GM10266 (cell line): ENCODE measurements at regions not wholly inside any gene's neighbourhood (a gene's known extent, or its start where the extent isn't known, plus 50 kb on each side); places are given as distances from the start of the nearest gene placed in this dataset.
A peak's percentile ranks its signal among the peaks of the same experiment; 100 is the strongest.

Experiments
- DNase-seq: peaks from one replicate; pipeline ENCODE4 v3.0.0; 2012; ENCODE audit errors: extremely low spot score
- TF ChIP-seq, protein P1 (sequence below): IDR thresholded peaks from 2 replicates; pipeline ENCODE4 v1.5.1; 2012; ENCODE audit warnings: mild to moderate bottlenecking, low read depth; ENCODE audit not compliant: control insufficient read depth, insufficient read depth; ENCODE audit errors: missing control alignments

DNA sequence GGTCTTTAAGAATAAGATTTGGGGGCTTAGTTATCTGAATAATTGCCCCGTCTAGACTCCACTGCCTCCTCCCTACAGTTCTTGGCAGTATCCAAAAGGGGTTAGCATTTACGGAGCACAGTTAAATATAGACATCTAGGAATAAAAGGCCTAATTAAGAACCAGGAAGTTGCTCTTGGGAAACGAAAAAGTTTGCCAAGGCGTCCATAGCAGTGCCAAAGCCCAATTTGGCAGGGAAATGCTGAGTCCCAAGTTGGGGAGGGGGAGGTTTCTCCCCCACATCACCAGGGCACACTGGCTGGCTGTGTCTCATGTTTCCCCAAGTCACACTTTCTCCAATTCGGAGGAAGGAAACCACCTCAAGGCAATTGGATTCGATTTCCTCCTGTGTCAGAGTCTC, 338.7 kb downstream of the FBXW7 start:
- TF ChIP-seq, protein P1, sequence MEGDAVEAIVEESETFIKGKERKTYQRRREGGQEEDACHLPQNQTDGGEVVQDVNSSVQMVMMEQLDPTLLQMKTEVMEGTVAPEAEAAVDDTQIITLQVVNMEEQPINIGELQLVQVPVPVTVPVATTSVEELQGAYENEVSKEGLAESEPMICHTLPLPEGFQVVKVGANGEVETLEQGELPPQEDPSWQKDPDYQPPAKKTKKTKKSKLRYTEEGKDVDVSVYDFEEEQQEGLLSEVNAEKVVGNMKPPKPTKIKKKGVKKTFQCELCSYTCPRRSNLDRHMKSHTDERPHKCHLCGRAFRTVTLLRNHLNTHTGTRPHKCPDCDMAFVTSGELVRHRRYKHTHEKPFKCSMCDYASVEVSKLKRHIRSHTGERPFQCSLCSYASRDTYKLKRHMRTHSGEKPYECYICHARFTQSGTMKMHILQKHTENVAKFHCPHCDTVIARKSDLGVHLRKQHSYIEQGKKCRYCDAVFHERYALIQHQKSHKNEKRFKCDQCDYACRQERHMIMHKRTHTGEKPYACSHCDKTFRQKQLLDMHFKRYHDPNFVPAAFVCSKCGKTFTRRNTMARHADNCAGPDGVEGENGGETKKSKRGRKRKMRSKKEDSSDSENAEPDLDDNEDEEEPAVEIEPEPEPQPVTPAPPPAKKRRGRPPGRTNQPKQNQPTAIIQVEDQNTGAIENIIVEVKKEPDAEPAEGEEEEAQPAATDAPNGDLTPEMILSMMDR, result no peak
- DNase-seq, result no peak

DNA sequence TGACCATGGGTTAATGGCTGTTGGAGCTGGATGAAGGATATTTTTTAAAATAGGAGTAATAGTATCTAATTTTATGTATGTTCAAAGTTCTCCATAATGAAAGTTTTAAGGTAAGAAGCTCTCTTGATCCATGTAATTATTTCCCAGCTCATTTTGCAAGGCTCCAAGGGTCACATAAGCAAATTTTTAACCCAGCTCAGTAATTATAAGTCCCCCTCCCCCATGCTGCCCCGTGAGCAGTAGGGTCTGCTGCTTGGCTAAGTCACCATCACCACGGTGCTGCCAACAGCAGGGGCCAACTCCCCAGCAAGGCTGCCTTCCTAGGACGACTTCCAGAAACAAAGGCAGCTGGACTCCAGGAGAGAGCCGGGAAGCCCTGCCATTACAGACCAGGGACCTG, 340.0 kb downstream of the FBXW7 start:
- TF ChIP-seq, protein P1, result no peak
- no peak for DNase-seq

DNA sequence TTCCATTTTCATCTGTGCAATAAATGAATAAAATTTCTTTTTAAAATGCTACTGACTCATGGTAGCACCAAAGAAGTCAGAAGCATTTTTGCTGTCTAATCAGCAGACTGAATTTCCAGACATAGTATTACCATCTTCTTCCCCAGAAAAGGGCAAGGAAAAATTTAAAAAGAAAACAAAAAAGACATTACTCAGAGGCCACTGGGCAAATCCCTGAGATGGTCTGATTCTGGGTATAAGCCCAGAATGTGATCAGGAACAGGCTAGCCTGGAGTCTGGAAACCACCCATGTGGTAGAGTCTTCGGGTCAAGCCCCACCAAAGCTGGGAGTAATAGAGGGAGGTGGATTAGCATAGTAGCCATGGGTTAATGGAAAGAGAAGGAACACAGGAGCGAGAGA, 342.8 kb downstream of the FBXW7 start:
- no peak for DNase-seq
- TF ChIP-seq, protein P1, result no peak

DNA sequence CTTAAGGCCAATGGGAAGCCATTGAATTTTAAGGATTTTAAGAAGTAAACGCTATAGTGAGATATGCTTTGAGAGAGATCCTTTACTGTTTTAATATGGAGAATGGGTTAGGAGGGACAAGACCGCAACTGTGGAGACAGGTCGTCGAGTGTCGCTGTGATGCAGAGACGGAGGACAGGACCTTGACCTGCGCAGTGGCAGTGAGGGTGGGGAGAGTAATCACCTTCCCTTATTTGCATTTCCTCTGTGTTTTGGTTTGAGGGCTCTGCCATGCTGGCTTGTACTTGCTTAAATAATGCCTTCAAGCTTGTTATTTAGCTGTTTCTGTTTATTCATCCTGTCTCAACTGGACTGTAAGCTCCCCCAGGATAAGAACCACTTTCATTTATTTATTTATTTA, 345.0 kb downstream of the FBXW7 start:
- TF ChIP-seq, protein P1, result no peak
- no peak for DNase-seq

DNA sequence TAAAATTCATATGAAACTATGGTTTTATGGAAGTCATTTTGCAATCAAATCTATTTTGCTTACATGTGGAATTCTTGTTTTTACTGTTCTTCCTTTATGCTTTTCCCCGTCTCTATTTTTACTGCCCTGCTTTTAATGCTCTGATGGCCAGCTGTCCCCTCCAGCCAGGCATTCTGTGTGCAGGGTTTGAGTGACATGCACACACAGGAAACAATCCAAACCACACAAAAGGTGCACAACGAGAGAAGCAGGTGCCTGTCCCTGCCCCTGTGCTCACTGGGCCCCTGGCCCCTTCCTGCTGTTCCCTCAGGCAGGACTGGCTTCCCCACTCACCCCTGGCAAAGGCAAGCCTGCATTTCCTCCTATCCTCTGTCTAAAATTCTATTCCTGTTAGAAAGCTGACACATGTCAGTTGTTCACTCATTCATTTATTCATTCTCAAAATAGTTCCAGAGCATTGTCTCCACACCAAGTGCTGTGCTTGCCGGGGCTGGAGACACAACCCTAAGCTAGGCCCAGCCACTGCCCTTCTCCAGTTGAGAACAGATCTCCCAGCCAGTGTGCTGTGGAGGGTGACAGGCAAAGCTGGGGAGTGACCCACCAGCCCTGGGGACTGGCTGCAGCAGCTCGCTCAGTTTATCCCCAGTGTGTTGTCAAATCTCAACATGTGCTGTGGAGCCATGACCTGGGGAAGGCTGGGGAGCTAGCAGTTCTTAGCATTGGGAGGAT, 346.3 kb downstream of the FBXW7 start:
- TF ChIP-seq, protein P1, result no peak
- peak; percentile 12 for DNase-seq

DNA sequence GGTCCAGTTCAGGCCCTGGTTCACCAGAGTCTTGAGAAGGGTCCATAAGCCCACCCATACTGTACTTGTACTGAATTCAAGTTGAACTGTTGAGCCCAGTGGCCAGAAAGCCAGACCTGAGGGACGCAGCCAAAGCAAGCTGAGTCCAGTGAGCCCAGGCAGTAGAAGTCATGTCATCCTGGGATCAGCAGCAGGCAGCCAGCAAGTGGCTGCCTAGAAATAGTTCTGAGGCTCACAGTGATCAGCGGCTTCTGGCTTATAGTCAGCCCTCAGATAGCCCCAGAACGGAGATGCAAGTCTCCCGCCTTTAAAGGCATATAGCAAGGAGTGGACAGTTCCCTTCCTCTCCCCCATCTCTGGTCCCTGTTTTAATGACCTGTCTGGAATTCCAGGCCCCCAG, 347.1 kb downstream of the FBXW7 start:
- TF ChIP-seq, protein P1, result no peak
- no peak for DNase-seq

DNA sequence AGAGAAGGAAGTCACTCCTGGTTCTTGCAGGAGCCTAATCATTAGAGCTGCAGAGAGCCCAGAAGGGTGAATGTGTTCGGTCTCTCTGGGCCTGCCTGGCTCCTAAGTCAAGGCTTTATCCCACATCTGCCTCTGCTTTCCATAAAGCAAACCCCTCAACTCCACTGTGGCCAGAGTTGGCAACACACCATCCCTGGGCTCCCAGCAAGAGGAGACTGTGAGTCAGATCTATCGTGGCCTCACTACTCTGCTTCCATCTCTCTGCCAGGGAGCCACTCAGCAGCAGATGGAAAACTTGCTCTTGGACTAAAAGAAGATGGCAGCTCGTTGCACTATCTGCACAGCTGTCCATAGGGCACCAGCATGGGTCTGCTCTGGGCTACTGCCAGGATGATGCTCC, 348.2 kb downstream of the FBXW7 start:
- DNase-seq, result no peak
- TF ChIP-seq, protein P1, result no peak
